ENCODE measurements at regions not wholly inside any gene's neighbourhood (a gene's known extent, or its start where the extent isn't known, plus 50 kb on each side); places are given as distances from the start of the nearest gene placed in this dataset.

DNA sequence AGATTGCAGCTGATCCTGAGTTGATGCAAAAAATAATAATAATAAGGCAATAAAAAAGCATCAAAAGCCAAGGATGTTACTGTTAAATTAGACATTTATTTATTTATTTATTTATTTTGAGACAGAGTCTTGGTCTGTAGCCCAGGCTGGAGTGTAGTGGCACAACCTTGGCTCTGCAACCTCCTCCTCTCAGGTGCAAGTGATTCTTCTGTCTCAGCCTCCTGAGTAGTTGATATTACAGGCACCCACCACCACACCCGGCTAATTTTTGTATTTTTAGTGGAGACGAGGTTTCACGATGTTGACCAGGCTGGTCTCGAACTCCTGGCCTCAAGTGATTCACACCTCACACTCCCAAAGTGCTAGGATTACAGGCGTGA lies 465.5 kb upstream of the NRP1 start:
- no peak for DNase-seq
- Histone ChIP-seq H3K4me1 (ENCODE audit: control extremely low read depth in 1 of 4, control insufficient read depth in 4 of 4, insufficient read depth in 4 of 4, low read length in 3 of 4) (no peaks in the 10 kb centered on the region), H3K4me3 (ENCODE audit: control insufficient read depth in 1 of 7, extremely low read depth in 1 of 7, insufficient read depth in 4 of 7, low read depth in 2 of 7, low read length in 6 of 7) (no peak overlapping the region), H3K9me3 (ENCODE audit: control extremely low read depth in 1 of 5, control insufficient read depth in 4 of 5, insufficient read depth in 2 of 5, low read depth in 1 of 5, low read length in 4 of 5) (no peaks in the 10 kb centered on the region), H3K27ac (ENCODE audit: insufficient read depth in 1 of 2, low read depth in 1 of 2, low read length in 2 of 2, poor library complexity in 1 of 2, severe bottlenecking in 2 of 2) (no peak overlapping the region), H3K27me3 (replicated peaks in 2 of 5; ENCODE audit: control insufficient read depth in 4 of 5, insufficient read depth in 5 of 5, low read length in 4 of 5) (no peaks in the 10 kb centered on the region), H3K36me3 (ENCODE audit: control insufficient read depth in 4 of 4, insufficient read depth in 4 of 4, low read length in 3 of 4) (no peaks in the 10 kb centered on the region)
- no CpG with 5 or more reads among the region's 5 CpGs for WGBS (ENCODE audit: insufficient coverage)
- ChIA-PET POLR2A (no interaction called here), CTCF (no interaction called here)

DNA sequence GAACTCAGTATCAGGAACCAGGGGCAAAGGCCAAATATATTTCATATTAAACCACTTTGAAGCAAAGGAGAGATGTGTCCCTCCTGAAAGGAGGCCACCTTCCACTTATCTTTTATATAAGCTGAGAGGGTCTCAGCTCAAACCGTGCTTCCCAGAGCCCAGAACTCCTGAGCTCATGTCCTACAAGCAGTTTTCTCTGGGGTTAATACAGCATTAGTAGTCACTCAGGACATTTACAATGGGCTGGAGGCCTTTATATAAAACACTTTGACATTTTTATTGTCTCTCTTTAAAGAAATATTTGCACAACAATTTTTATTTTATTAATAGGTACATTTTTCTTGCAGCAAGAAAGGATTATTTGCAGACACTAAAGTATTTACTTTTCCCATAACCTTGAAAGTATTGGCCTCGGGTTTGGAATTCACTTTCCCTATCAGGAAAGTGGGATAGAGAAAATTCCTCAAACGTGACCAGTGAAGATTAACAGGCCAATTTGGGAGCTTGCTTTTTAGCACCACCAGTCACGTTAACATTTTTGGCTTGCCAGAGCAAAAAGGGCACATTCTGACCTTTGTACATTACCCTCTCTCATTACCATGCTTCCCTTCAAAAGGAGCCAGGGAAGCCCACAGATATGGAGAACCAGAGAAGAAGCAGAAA lies 464.9 kb upstream of the NRP1 start:
- Histone ChIP-seq H3K4me1 (ENCODE audit: control extremely low read depth in 1 of 4, control insufficient read depth in 4 of 4, insufficient read depth in 4 of 4, low read length in 3 of 4) (no peaks in the 10 kb centered on the region), H3K27me3 (replicated peaks in 2 of 5; ENCODE audit: control insufficient read depth in 4 of 5, insufficient read depth in 5 of 5, low read length in 4 of 5) (no peaks in the 10 kb centered on the region), H3K4me3 (ENCODE audit: control insufficient read depth in 1 of 7, extremely low read depth in 1 of 7, insufficient read depth in 4 of 7, low read depth in 2 of 7, low read length in 6 of 7) (no peak overlapping the region), H3K27ac (ENCODE audit: insufficient read depth in 1 of 2, low read depth in 1 of 2, low read length in 2 of 2, poor library complexity in 1 of 2, severe bottlenecking in 2 of 2) (no peak overlapping the region), H3K9me3 (ENCODE audit: control extremely low read depth in 1 of 5, control insufficient read depth in 4 of 5, insufficient read depth in 2 of 5, low read depth in 1 of 5, low read length in 4 of 5) (no peaks in the 10 kb centered on the region), H3K36me3 (ENCODE audit: control insufficient read depth in 4 of 4, insufficient read depth in 4 of 4, low read length in 3 of 4) (no peaks in the 10 kb centered on the region)
- POLR2A ChIA-PET, result no interaction called here
- DNase-seq, result no peak
- CTCF ChIA-PET, result no interaction called here
- WGBS (ENCODE audit: insufficient coverage), result 100% methylated on average over 2 of the region's 4 CpGs

DNA sequence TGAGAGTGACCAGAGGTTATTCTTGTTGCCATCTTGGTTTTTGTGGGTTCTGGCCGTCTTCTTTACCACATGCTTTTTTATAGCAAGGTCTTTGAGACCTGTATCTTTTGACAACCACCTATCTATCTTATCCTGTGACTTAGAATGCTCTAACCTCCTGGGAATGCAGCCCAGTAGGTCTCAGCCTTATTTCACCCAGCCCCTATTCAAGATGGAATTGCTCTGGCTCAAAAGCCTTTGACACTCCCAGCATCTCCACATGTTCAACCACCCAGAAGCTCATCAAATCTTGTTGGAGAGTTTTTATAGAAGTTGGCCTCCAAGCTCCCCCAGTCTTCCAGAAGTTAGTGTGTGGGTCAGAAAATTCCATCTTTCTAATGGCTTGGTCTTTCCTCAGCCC lies 464.3 kb upstream of the NRP1 start:
- Histone ChIP-seq H3K4me1 (ENCODE audit: control extremely low read depth in 1 of 4, control insufficient read depth in 4 of 4, insufficient read depth in 4 of 4, low read length in 3 of 4) (no peaks in the 10 kb centered on the region), H3K27me3 (replicated peaks in 2 of 5; ENCODE audit: control insufficient read depth in 4 of 5, insufficient read depth in 5 of 5, low read length in 4 of 5) (no peaks in the 10 kb centered on the region), H3K9me3 (ENCODE audit: control extremely low read depth in 1 of 5, control insufficient read depth in 4 of 5, insufficient read depth in 2 of 5, low read depth in 1 of 5, low read length in 4 of 5) (no peaks in the 10 kb centered on the region), H3K4me3 (ENCODE audit: control insufficient read depth in 1 of 7, extremely low read depth in 1 of 7, insufficient read depth in 4 of 7, low read depth in 2 of 7, low read length in 6 of 7) (no peak overlapping the region), H3K36me3 (ENCODE audit: control insufficient read depth in 4 of 4, insufficient read depth in 4 of 4, low read length in 3 of 4) (no peaks in the 10 kb centered on the region), H3K27ac (ENCODE audit: insufficient read depth in 1 of 2, low read depth in 1 of 2, low read length in 2 of 2, poor library complexity in 1 of 2, severe bottlenecking in 2 of 2) (no peak overlapping the region)
- DNase-seq, result no peak
- ChIA-PET POLR2A (no interaction called here), CTCF (no interaction called here)
- WGBS (ENCODE audit: insufficient coverage), result 100% methylated on average over 1 of the region's 1 CpG

DNA sequence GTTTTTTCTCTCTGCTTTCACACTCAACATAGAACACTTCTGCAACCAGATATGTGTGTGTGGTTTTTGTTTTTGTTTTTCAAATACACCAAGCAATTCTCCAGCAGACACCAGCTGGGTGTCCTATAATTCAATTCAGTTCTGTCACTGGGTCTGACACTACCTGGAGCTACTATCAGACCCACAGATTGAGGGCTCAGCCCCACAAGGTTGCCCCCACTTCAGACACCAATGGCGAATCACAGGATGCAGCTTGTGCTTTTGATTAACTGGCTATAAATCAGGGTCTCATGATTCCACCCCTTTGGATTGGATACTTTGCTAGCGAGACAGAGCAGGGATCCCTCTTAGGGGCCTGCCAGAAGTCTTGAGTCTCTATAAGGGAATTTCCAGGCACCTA lies 462.2 kb upstream of the NRP1 start:
- DNase-seq, result peak in 1 of 3 donors; percentile 7
- Histone ChIP-seq H3K9me3 (ENCODE audit: control extremely low read depth in 1 of 5, control insufficient read depth in 4 of 5, insufficient read depth in 2 of 5, low read depth in 1 of 5, low read length in 4 of 5) (no peaks in the 10 kb centered on the region), H3K36me3 (ENCODE audit: control insufficient read depth in 4 of 4, insufficient read depth in 4 of 4, low read length in 3 of 4) (no peaks in the 10 kb centered on the region), H3K27ac (ENCODE audit: insufficient read depth in 1 of 2, low read depth in 1 of 2, low read length in 2 of 2, poor library complexity in 1 of 2, severe bottlenecking in 2 of 2) (no peak overlapping the region), H3K27me3 (replicated peaks in 2 of 5; ENCODE audit: control insufficient read depth in 4 of 5, insufficient read depth in 5 of 5, low read length in 4 of 5) (no peaks in the 10 kb centered on the region), H3K4me1 (ENCODE audit: control extremely low read depth in 1 of 4, control insufficient read depth in 4 of 4, insufficient read depth in 4 of 4, low read length in 3 of 4) (no peaks in the 10 kb centered on the region), H3K4me3 (ENCODE audit: control insufficient read depth in 1 of 7, extremely low read depth in 1 of 7, insufficient read depth in 4 of 7, low read depth in 2 of 7, low read length in 6 of 7) (no peak overlapping the region)
- ChIA-PET POLR2A (no interaction called here), CTCF (no interaction called here)
- WGBS (ENCODE audit: insufficient coverage), result 88% methylated on average over 1 of the region's 2 CpGs

DNA sequence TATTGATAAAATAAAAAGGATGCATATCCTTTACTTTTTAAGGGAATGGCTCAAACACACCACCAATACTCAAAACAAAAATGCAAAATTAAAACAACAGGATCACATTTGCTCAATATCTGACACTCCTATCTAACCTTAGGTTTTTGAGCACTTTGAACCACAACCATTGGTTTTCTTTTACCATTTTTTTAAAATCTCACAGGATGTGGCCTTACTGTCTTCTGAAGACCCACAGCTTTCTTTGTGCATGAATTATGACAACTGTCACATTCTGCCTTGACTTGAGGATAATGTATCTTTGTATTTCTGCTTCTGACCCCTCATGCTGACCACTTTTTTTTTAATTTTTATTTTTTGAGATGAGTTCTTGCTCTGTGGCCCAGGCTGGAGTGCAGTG lies 461.1 kb upstream of the NRP1 start:
- Histone ChIP-seq H3K36me3 (ENCODE audit: control insufficient read depth in 4 of 4, insufficient read depth in 4 of 4, low read length in 3 of 4) (no peaks in the 10 kb centered on the region), H3K9me3 (ENCODE audit: control extremely low read depth in 1 of 5, control insufficient read depth in 4 of 5, insufficient read depth in 2 of 5, low read depth in 1 of 5, low read length in 4 of 5) (peaks cover 0 to 1% (median 0%) of the 10 kb centered on the region in 5 experiments), H3K27ac (ENCODE audit: insufficient read depth in 1 of 2, low read depth in 1 of 2, low read length in 2 of 2, poor library complexity in 1 of 2, severe bottlenecking in 2 of 2) (no peak overlapping the region), H3K4me3 (ENCODE audit: control insufficient read depth in 1 of 7, extremely low read depth in 1 of 7, insufficient read depth in 4 of 7, low read depth in 2 of 7, low read length in 6 of 7) (no peak overlapping the region), H3K4me1 (ENCODE audit: control extremely low read depth in 1 of 4, control insufficient read depth in 4 of 4, insufficient read depth in 4 of 4, low read length in 3 of 4) (no peaks in the 10 kb centered on the region), H3K27me3 (replicated peaks in 2 of 5; ENCODE audit: control insufficient read depth in 4 of 5, insufficient read depth in 5 of 5, low read length in 4 of 5) (no peaks in the 10 kb centered on the region)
- POLR2A ChIA-PET, result no interaction called here
- CTCF ChIA-PET, result no interaction called here
- DNase-seq, result no peak

DNA sequence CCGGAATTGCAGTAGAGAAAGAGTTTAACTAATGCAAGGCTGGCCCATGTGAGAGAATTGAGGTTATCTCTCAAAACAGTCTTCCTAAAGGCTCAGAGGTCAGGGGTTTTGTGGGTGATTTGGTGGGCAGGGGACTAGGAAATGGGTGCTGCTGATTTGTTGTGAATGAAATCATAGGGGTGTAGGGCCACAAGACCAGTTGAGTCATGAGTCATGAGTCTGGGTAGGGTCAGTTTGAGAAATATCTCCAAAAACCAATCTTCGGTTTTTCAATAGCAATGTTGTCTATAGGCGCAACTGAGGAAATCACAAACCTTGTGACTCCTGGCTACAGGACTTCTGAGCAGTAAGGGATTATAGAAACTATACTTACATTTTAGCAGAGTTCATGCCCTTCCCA lies 460.0 kb upstream of the NRP1 start:
- no peaks in the 10 kb centered on the region for H3K4me1 ChIP-seq (ENCODE audit: control extremely low read depth in 1 of 4, control insufficient read depth in 4 of 4, insufficient read depth in 4 of 4, low read length in 3 of 4)
- H3K27me3 ChIP-seq (replicated peaks in 2 of 5; ENCODE audit: control insufficient read depth in 4 of 5, insufficient read depth in 5 of 5, low read length in 4 of 5), result peaks cover 0 to 2% (median 0%) of the 10 kb centered on the region in 5 experiments
- ChIA-PET POLR2A (no interaction called here), CTCF (no interaction called here)
- 100% methylated on average over 1 of the region's 3 CpGs for WGBS (ENCODE audit: insufficient coverage)
- no peak overlapping the region for H3K27ac ChIP-seq (ENCODE audit: insufficient read depth in 1 of 2, low read depth in 1 of 2, low read length in 2 of 2, poor library complexity in 1 of 2, severe bottlenecking in 2 of 2)
- no peak overlapping the region for H3K4me3 ChIP-seq (ENCODE audit: control insufficient read depth in 1 of 7, extremely low read depth in 1 of 7, insufficient read depth in 4 of 7, low read depth in 2 of 7, low read length in 6 of 7)
- DNase-seq, result no peak
- peaks cover 0 to 1% (median 0%) of the 10 kb centered on the region in 5 experiments for H3K9me3 ChIP-seq (ENCODE audit: control extremely low read depth in 1 of 5, control insufficient read depth in 4 of 5, insufficient read depth in 2 of 5, low read depth in 1 of 5, low read length in 4 of 5)
- H3K36me3 ChIP-seq (ENCODE audit: control insufficient read depth in 4 of 4, insufficient read depth in 4 of 4, low read length in 3 of 4), result no peaks in the 10 kb centered on the region

DNA sequence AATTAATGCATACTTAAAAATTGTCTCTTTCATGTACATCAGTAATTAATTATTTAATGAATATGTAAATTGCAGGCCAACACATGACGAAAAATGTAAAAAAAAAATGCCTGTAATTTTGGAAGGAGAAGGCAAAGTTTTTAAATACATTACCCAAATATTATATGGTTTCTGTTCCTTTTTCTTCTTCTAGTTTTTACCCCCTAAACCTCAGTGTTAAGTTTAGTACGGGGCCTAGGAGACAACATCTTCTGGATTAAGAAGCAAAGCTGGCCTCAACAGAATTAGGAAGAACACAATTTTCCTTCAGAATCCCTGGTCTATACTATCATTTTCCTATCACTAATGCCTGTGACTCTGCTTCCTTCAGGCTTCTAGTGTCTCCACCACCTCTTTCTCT lies 459.3 kb upstream of the NRP1 start:
- CTCF ChIA-PET, result no interaction called here
- 100% methylated on average over 1 of the region's 2 CpGs for WGBS (ENCODE audit: insufficient coverage)

More for the DNA sequence above, 459.3 kb upstream of the NRP1 start:
- H3K27me3 ChIP-seq (replicated peaks in 2 of 5; ENCODE audit: control insufficient read depth in 4 of 5, insufficient read depth in 5 of 5, low read length in 4 of 5), result peaks cover 0 to 2% (median 0%) of the 10 kb centered on the region in 5 experiments
- no peaks in the 10 kb centered on the region for H3K4me1 ChIP-seq (ENCODE audit: control extremely low read depth in 1 of 4, control insufficient read depth in 4 of 4, insufficient read depth in 4 of 4, low read length in 3 of 4)
- no peaks in the 10 kb centered on the region for H3K36me3 ChIP-seq (ENCODE audit: control insufficient read depth in 4 of 4, insufficient read depth in 4 of 4, low read length in 3 of 4)
- POLR2A ChIA-PET, result no interaction called here
- no peak overlapping the region for H3K27ac ChIP-seq (ENCODE audit: insufficient read depth in 1 of 2, low read depth in 1 of 2, low read length in 2 of 2, poor library complexity in 1 of 2, severe bottlenecking in 2 of 2)
- peaks cover 0 to 1% (median 0%) of the 10 kb centered on the region in 5 experiments for H3K9me3 ChIP-seq (ENCODE audit: control extremely low read depth in 1 of 5, control insufficient read depth in 4 of 5, insufficient read depth in 2 of 5, low read depth in 1 of 5, low read length in 4 of 5)
- H3K4me3 ChIP-seq (ENCODE audit: control insufficient read depth in 1 of 7, extremely low read depth in 1 of 7, insufficient read depth in 4 of 7, low read depth in 2 of 7, low read length in 6 of 7), result no peak overlapping the region
- no peak for DNase-seq

Data from common myeloid progenitor, CD34-positive (primary cell).